ENCODE measurements at regions not wholly inside any gene's neighbourhood (a gene's known extent, or its start where the extent isn't known, plus 50 kb on each side); places are given as distances from the start of the nearest gene placed in this dataset.
"Not testable (repeated sequence)": the region's sequence is repeated elsewhere in the genome, so short reads cannot be mapped to it uniquely, and the experiment has no call there.

- not testable (repeated sequence) for TF ChIP-seq CTCF, POLR2A (IDR thresholded peaks at IDR 0.05)
Observed at GRCh38 chr6:90358036-90358770, 61.6 kb upstream of the BACH2 start.
